ENCODE measurements at regions not wholly inside any gene's neighbourhood (a gene's known extent, or its start where the extent isn't known, plus 50 kb on each side); places are given as distances from the start of the nearest gene placed in this dataset.

DNA sequence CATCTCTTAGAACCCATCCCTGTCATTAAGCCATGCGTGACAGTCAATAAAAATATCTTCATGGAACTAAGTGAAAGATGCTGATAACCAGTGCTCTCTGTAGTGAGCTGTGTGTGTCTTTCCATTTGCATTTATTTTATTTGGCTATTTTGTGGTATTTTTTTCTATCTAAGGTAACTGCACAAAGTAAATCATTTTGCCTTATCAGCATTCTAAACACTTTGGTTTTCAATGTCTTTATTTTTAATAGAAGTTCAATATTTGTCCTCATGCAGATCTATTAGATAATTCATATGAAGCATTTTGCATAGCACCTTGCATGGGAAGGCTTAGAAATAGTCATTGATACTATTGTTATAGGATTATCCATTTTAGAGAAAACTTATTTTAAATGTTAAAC lies 163.6 kb upstream of the TANK start:
- FAIRE-seq = no peak
- DNase-seq (ENCODE audit: insufficient read length, low spot score) = no peak

DNA sequence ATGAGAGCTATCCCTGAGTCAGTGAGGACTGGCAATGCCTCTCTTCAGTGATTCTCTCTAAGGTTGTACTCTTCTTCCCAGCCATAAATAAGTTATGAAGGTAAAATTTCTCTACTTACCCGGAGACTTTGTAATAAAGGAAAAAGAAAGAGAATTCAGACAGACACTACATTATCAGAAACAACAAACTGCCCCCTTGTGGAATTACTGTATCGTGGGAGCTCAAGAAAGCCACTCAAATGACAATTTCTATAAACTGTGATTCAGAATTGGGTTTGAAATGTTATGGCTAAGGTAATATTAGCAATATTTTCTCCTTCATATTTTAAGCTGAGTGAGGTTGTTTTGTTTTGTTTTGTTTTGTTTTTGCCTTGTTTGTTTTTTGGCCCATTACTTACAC lies 155.8 kb upstream of the TANK start:
- TF ChIP-seq, protein P1, sequence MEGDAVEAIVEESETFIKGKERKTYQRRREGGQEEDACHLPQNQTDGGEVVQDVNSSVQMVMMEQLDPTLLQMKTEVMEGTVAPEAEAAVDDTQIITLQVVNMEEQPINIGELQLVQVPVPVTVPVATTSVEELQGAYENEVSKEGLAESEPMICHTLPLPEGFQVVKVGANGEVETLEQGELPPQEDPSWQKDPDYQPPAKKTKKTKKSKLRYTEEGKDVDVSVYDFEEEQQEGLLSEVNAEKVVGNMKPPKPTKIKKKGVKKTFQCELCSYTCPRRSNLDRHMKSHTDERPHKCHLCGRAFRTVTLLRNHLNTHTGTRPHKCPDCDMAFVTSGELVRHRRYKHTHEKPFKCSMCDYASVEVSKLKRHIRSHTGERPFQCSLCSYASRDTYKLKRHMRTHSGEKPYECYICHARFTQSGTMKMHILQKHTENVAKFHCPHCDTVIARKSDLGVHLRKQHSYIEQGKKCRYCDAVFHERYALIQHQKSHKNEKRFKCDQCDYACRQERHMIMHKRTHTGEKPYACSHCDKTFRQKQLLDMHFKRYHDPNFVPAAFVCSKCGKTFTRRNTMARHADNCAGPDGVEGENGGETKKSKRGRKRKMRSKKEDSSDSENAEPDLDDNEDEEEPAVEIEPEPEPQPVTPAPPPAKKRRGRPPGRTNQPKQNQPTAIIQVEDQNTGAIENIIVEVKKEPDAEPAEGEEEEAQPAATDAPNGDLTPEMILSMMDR (IDR thresholded peaks at IDR 0.05; ENCODE audit: insufficient read depth, missing control alignments) = peak; percentile 17
- no peak for DNase-seq (ENCODE audit: insufficient read length, low spot score)
- FAIRE-seq = no peak

More for the DNA sequence above, 163.6 kb upstream of the TANK start:
- TF ChIP-seq, protein P1 (IDR thresholded peaks at IDR 0.05; ENCODE audit: insufficient read depth, missing control alignments) = no peak

DNA sequence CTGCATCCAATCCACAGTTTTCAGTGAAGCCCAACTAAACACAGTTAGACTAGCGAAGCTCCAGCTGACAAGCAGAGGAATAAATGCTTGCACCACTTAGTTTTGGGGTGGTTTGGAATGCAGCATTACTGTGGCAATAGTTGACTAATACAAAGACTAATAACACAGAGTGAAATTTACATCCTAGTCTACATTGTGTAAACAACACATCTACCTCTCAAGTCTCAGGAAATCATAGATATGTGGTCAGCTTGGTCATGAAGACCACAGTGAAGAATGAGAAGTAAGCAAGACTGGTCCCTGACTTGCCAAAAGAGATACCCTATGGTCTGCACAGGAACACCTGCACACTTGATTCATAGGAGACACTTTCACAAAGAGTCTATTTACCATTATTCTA lies 155.1 kb upstream of the TANK start:
- FAIRE-seq = no peak
- TF ChIP-seq, protein P1 (IDR thresholded peaks at IDR 0.05; ENCODE audit: insufficient read depth, missing control alignments) = no peak
- DNase-seq (ENCODE audit: insufficient read length, low spot score) = no peak

DNA sequence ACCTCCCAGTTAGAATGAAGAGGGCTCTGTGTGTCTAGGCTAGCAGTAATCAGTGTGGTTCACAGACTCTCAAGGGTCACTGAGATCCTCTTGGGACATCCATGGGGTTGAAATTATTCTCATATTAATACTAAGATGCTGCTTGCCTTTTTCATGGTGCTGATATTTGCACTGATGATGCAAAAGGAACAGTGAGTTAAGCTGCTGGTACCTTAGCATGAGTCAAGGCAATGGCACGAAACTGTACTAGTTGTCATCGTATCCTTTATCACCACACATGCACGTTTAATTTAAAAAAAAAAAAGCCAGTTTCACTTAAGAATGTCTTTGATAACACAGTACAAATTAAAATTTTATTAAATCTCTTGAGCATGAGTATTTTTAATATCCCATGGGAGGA lies 151.9 kb upstream of the TANK start:
- TF ChIP-seq, protein P1 (IDR thresholded peaks at IDR 0.05; ENCODE audit: insufficient read depth, missing control alignments) = no peak
- no peak for FAIRE-seq
- no peak for DNase-seq (ENCODE audit: insufficient read length, low spot score)

DNA sequence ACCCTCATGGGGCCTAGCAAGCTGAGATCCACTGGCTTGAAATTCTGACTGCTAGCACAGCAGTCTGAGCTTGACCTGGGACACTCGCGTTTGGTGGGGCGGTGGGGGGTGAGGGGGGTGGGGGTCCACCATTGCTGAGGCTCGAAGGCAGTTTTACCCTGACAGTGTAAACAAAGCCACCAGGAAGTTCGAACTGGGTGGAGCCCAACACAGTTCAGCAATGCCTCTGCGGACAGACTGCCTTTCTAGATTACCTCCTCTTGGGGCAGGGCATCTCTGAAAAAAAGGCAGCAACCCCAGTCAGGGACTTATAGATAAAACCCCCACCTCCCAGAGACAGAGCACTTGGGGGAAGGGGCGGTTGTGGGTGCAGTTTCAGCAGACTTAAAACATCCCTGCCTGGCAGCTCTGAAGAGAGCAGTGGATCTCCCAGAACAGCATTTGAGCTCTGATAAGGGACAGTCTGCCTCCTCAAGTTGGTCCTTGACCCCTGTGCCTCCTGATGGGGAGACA lies 149.7 kb upstream of the TANK start:
- FAIRE-seq (no peak), DNase-seq (ENCODE audit: insufficient read length, low spot score) (no peak)
- TF ChIP-seq, protein P1 (IDR thresholded peaks at IDR 0.05; ENCODE audit: insufficient read depth, missing control alignments) = no peak

DNA sequence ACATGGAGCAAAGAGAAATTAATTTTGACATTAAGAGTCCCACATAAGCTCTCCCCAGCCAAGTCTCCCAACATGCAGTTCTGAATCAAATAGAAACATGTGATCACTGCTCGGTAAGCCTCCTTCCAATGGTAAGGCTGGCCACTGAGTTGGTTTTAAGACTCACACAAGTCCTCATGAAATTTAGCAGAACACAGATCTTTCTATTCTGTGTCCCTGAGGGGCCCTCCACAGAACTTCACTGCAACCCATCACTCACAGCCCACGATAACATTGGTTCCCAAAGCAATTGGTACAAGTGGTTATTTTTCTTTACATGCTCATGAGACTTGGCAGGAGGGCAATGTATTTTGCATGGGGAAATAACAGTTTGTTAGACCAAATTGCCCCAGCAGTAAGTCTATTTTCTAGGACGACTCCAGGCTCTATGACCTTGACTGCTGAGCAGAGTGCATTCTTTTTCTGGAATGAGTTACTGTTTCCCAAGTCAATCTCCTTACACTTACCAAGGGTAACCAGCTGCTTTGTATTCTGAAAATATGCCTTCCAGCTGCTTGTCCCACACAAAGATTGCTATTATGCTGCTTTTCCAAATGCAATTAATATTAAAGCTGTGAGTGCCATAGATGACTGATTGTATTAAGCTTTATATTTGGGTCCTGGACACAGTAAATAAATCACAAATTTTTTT lies 142.3 kb upstream of the TANK start:
- TF ChIP-seq, protein P1 (IDR thresholded peaks at IDR 0.05; ENCODE audit: insufficient read depth, missing control alignments) = no peak
- DNase-seq (ENCODE audit: insufficient read length, low spot score) = no peak
- FAIRE-seq = no peak

DNA sequence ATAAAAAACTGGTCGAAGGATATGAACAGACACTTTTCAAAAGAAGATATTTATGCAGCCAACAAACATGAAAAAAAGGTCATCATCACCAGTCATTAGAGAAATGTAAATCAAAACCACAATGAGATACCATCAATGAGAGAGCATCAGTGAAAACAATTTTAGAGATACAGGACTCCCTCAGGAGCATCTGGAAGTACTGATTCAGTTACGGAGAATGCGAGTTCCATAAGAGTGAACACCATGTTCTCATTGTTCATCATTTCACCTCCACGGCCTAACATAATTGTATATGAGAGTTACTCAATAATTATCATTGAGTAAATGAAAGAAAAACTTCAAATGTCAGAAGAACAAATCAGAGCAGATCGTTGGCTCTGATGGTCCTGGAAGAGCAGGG lies 140.9 kb upstream of the TANK start:
- TF ChIP-seq, protein P1 (IDR thresholded peaks at IDR 0.05; ENCODE audit: insufficient read depth, missing control alignments) = no peak
- FAIRE-seq (no peak), DNase-seq (ENCODE audit: insufficient read length, low spot score) (no peak)

All from D721Med (cell line).